Body of pancreas (tissue), 4 donors: ENCODE measurements at regions not wholly inside any gene's neighbourhood (a gene's known extent, or its start where the extent isn't known, plus 50 kb on each side); places are given as distances from the start of the nearest gene placed in this dataset.

Experiments used
- ATAC-seq: fragments of 150-250 bp; one replicate; pipeline ENCODE4 v1.9.1; 2016
- DNase-seq, 4 donors: peaks; one replicate each; pipeline ENCODE4 v3.0.0-alpha.2; 2019
- H3K27ac ChIP-seq, 4 donors: fragments of 200-600 bp; sonication (generic); 1 replicate in 3 of 4; 2 replicates in 1 of 4; pipeline versions ENCODE4 v1.5.1 to v1.6.1; 2016 to 2019; ENCODE audit warnings: mild to moderate bottlenecking in 1 of 4, mixed read lengths in 1 of 4, moderate library complexity in 1 of 4
- H3K27me3 ChIP-seq, 2 donors: fragments of 200-600 bp; sonication (generic); one replicate each; pipeline ENCODE4 v1.6.0; 2016; ENCODE audit warnings: mild to moderate bottlenecking in 1 of 2
- H3K36me3 ChIP-seq, 2 donors: fragments of 200-600 bp; sonication (generic); replicated peaks in 1 of 2; 2 replicates each; pipeline ENCODE4 v1.5.1; 2016; ENCODE audit warnings: low read depth in 2 of 2; ENCODE audit not compliant: insufficient read depth in 1 of 2
- H3K4me1 ChIP-seq: fragments of 200-600 bp; sonication (generic); one replicate; pipeline ENCODE4 v1.6.0; 2016
- H3K4me3 ChIP-seq, 2 donors: fragments of 200-600 bp; sonication (generic); 1 replicate in 1 of 2; 2 replicates in 1 of 2; pipeline ENCODE4 v1.5.1; 2016 to 2019
- H3K9me3 ChIP-seq, 3 donors: fragments of 200-600 bp; sonication (generic); 1 replicate in 2 of 3; 2 replicates in 1 of 3; pipeline ENCODE4 v1.5.1; 2016
- POLR2A ChIP-seq, 3 donors: fragments of 450-650 bp; IDR thresholded peaks; one replicate each; pipeline ENCODE4 v1.6.1; 2016; ENCODE audit warnings: antibody characterized with exemption in 3 of 3, mild to moderate bottlenecking in 2 of 3
- WGBS, 2 donors: methylation state at CpG; one replicate each; pipeline ENCODE4 v1.1.5; 2017; 5-methylcytosine and 5-hydroxymethylcytosine counted together
- intact Hi-C: fragments of 100-400 bp; cut with DNase I; formaldehyde crosslinking; loops from one replicate; pipeline ENCODE4 v1.15.1; 2023
- TF ChIP-seq, protein P1 (sequence below), 7 experiments: fragments of 450-650 bp in 4 of 7; fragments of 200-600 bp in 3 of 7; sonication (generic) in 3 of 7; IDR thresholded peaks; one replicate each; pipeline ENCODE4 v1.5.1; 2016 to 2019; ENCODE audit warnings: antibody characterized with exemption in 7 of 7

GRCh38 chr9:78783743-78784142, 486.8 kb downstream of the PSAT1 start:
- DNase-seq (no peak), ATAC-seq (no peak)
- Histone ChIP-seq H3K27me3 (no peaks in the 10 kb centered on the region), H3K4me1 (no peaks in the 10 kb centered on the region), H3K9me3 (no peaks in the 10 kb centered on the region), H3K36me3 (no peaks in the 10 kb centered on the region), H3K4me3 (no peak overlapping the region), H3K27ac (no peak overlapping the region)
- TF ChIP-seq, protein P1, sequence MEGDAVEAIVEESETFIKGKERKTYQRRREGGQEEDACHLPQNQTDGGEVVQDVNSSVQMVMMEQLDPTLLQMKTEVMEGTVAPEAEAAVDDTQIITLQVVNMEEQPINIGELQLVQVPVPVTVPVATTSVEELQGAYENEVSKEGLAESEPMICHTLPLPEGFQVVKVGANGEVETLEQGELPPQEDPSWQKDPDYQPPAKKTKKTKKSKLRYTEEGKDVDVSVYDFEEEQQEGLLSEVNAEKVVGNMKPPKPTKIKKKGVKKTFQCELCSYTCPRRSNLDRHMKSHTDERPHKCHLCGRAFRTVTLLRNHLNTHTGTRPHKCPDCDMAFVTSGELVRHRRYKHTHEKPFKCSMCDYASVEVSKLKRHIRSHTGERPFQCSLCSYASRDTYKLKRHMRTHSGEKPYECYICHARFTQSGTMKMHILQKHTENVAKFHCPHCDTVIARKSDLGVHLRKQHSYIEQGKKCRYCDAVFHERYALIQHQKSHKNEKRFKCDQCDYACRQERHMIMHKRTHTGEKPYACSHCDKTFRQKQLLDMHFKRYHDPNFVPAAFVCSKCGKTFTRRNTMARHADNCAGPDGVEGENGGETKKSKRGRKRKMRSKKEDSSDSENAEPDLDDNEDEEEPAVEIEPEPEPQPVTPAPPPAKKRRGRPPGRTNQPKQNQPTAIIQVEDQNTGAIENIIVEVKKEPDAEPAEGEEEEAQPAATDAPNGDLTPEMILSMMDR (IDR thresholded peaks at IDR 0.05): no peak
- no peak for TF ChIP-seq POLR2A (IDR thresholded peaks at IDR 0.05)
- intact Hi-C loops: no loop called here

DNA sequence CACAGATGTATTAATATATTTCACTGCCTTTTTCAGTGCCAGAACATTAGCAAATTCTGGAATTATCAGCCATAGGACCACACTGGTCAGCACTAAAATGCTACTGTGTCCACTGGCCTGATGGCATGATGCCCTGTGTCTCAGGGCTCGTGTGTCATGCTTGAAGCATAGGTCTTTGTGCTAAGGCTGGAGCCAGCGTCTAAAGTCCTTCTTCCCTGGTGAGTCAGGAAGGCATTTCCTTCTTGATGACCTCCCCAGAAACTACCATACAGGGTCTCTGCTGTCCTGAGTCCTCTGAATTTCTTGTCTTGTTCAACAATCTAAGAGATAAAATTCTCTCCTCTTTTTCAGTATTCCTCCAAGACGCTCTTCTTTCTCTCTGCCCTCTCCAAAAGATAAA, 489.9 kb downstream of the PSAT1 start:
- DNase-seq (no peak), ATAC-seq (no peak)
- no peak overlapping the region for H3K4me3 ChIP-seq
- no peaks in the 10 kb centered on the region for H3K27me3 ChIP-seq
- H3K36me3 ChIP-seq: no peaks in the 10 kb centered on the region
- intact Hi-C loops: no loop called here
- TF ChIP-seq POLR2A (IDR thresholded peaks at IDR 0.05): no peak
- TF ChIP-seq, protein P1 (IDR thresholded peaks at IDR 0.05): no peak
- WGBS, 2 donors: 44 to 78% methylated on average over 3 of the region's 3 CpGs
- no peaks in the 10 kb centered on the region for H3K9me3 ChIP-seq
- no peaks in the 10 kb centered on the region for H3K4me1 ChIP-seq
- no peak overlapping the region for H3K27ac ChIP-seq

- no peak for DNase-seq
- no peak overlapping the region for H3K27ac ChIP-seq
- H3K9me3 ChIP-seq: no peaks in the 10 kb centered on the region
- H3K36me3 ChIP-seq: no peaks in the 10 kb centered on the region
- H3K4me3 ChIP-seq: no peak overlapping the region
- intact Hi-C loops: no loop called here
- TF ChIP-seq, protein P1 (IDR thresholded peaks at IDR 0.05): no peak
- TF ChIP-seq POLR2A (IDR thresholded peaks at IDR 0.05): no peak
- no peak for ATAC-seq
- H3K4me1 ChIP-seq: no peaks in the 10 kb centered on the region
- H3K27me3 ChIP-seq: no peaks in the 10 kb centered on the region
These were observed 491.2 kb downstream of the PSAT1 start for GRCh38 chr9:78788101-78788500.

DNA sequence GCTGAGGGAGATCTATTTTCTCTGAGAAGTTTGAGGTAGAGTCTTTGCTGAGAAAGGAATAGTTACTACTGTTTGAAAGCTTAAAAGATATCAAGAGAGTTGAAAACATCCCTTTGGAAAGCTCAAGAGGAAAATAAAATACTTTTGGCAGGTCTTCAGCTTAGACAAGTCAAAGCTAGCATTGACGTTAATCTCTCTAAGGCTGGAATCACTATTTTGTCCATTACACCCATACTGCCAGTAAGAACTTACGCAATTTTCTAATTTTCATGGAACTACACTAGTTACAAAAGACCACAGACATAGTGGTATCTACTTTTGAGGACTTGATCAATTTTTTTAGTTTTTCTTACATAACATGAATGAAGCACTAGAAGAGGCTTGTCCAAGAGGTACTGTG, 494.9 kb downstream of the PSAT1 start:
- ATAC-seq (no peak), DNase-seq (no peak)
- no peak overlapping the region for H3K4me3 ChIP-seq
- H3K27me3 ChIP-seq: no peaks in the 10 kb centered on the region
- WGBS, 2 donors: 83 to 90% methylated on average over 2 of the region's 2 CpGs
- no peaks in the 10 kb centered on the region for H3K36me3 ChIP-seq
- intact Hi-C loops: no loop called here
- no peaks in the 10 kb centered on the region for H3K9me3 ChIP-seq
- no peak overlapping the region for H3K27ac ChIP-seq
- H3K4me1 ChIP-seq: no peaks in the 10 kb centered on the region
- no peak for TF ChIP-seq POLR2A (IDR thresholded peaks at IDR 0.05)
- TF ChIP-seq, protein P1 (IDR thresholded peaks at IDR 0.05): no peak

DNA sequence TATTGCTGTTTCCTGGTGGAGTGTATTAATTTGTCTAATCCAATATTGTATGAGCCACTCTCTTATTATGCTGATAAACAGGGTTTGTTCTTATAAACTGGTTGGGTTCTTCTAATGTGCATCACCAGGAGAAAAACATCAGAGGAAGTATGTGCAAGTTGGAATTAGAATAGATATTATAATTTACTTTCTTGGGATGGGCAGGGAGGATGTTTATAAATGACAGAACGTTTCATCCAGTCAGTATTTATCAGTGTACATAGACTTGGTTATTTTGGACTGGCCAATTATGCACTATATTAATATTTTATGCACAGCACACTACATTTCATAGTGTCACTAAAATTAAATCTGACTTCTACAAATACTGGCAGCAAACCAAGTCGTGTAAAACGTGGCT, 495.8 kb downstream of the PSAT1 start:
- no peaks in the 10 kb centered on the region for H3K4me1 ChIP-seq
- WGBS, 2 donors: 43% methylated on average over 3 of the region's 3 CpGs
- intact Hi-C loops: no loop called here
- H3K27ac ChIP-seq: no peak overlapping the region
- H3K9me3 ChIP-seq: no peaks in the 10 kb centered on the region
- ATAC-seq (no peak), DNase-seq (no peak)
- H3K36me3 ChIP-seq: no peaks in the 10 kb centered on the region
- TF ChIP-seq, protein P1 (IDR thresholded peaks at IDR 0.05): no peak
- no peak for TF ChIP-seq POLR2A (IDR thresholded peaks at IDR 0.05)
- H3K27me3 ChIP-seq: no peaks in the 10 kb centered on the region
- H3K4me3 ChIP-seq: no peak overlapping the region
